Vagina (tissue), 2 donors: ENCODE measurements at regions not wholly inside any gene's neighbourhood (a gene's known extent, or its start where the extent isn't known, plus 50 kb on each side); places are given as distances from the start of the nearest gene placed in this dataset.

Experiments
- POLR2A ChIP-seq, 2 donors: fragments of 450-650 bp; IDR thresholded peaks; one replicate each; pipeline ENCODE4 v1.6.1; 2017; ENCODE audit warnings: antibody characterized with exemption in 2 of 2, mild to moderate bottlenecking in 2 of 2, moderate library complexity in 2 of 2
- POLR2AphosphoS5 ChIP-seq, 2 donors: sonication (generic); formaldehyde crosslinking; IDR thresholded peaks; one replicate each; pipeline ENCODE4 v1.9.0; 2017; ENCODE audit warnings: antibody characterized with exemption in 2 of 2, mild to moderate bottlenecking in 2 of 2, low read depth in 1 of 2; ENCODE audit not compliant: insufficient read depth in 1 of 2
- TF ChIP-seq, protein P1 (sequence below), 3 experiments: fragments of 450-650 bp in 2 of 3; fragments of 200-600 bp in 1 of 3; sonication (generic) in 1 of 3; IDR thresholded peaks; one replicate each; pipeline ENCODE4 v1.5.1; 2017 to 2019; ENCODE audit warnings: antibody characterized with exemption in 3 of 3, mild to moderate bottlenecking in 2 of 3, moderate library complexity in 2 of 3

DNA sequence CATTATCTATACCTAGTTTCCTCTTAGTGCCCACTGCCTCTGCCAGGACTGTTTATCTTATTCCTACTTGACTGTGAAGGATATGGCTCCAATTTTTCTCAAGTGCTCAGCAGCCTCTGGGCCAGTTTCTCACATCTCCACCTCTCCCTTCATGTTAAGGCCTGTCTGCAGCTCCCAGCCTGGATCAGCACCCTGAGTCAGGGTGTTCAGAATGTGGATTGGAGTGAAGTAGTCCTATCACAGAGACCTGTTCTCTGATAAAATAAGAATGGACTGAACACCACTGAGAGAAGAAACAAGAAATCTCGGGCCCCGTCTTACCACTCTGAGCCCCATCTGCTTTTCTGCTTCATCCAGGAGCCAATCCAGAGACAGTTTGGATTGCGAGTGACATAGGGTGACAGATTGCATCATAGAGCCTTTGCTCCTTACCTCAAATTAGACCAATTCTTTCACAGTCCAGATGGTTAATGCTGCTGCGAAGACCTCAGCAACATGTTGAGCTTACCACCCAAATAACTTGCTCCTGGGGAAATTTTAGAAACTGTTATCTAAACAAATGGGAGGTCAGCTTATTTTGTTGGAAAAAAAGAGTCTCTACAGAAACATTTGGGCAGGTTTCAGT is 473.1 kb downstream of the PDZRN4 start:
- TF ChIP-seq, protein P1, sequence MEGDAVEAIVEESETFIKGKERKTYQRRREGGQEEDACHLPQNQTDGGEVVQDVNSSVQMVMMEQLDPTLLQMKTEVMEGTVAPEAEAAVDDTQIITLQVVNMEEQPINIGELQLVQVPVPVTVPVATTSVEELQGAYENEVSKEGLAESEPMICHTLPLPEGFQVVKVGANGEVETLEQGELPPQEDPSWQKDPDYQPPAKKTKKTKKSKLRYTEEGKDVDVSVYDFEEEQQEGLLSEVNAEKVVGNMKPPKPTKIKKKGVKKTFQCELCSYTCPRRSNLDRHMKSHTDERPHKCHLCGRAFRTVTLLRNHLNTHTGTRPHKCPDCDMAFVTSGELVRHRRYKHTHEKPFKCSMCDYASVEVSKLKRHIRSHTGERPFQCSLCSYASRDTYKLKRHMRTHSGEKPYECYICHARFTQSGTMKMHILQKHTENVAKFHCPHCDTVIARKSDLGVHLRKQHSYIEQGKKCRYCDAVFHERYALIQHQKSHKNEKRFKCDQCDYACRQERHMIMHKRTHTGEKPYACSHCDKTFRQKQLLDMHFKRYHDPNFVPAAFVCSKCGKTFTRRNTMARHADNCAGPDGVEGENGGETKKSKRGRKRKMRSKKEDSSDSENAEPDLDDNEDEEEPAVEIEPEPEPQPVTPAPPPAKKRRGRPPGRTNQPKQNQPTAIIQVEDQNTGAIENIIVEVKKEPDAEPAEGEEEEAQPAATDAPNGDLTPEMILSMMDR (IDR thresholded peaks at IDR 0.05) = no peak
- TF ChIP-seq POLR2A (IDR thresholded peaks at IDR 0.05) = no peak
- TF ChIP-seq POLR2AphosphoS5 (IDR thresholded peaks at IDR 0.05; ENCODE audit: insufficient read depth in 1 of 2, low read depth in 1 of 2) = no peak
